SH-SY5Y (cell line): ENCODE measurements at regions not wholly inside any gene's neighbourhood (a gene's known extent, or its start where the extent isn't known, plus 50 kb on each side); places are given as distances from the start of the nearest gene placed in this dataset.

Experiments used
- GATA2 ChIP-seq: IDR thresholded peaks from 2 replicates; pipeline ENCODE4 v1.6.1; 2011; ENCODE audit warnings: mild to moderate bottlenecking, low read depth, low read length
- GATA3 ChIP-seq: IDR thresholded peaks from 2 replicates; pipeline ENCODE4 v1.6.1; 2011; ENCODE audit warnings: low read depth, mild to moderate bottlenecking, low read length, moderate library complexity

- no peak for TF ChIP-seq GATA2
- no peak for TF ChIP-seq GATA3
Observed at GRCh38 chr2:5465859-5466258, 226.3 kb upstream of the SOX11 start.

- no peak for TF ChIP-seq GATA3
- TF ChIP-seq GATA2 = no peak
Observed at GRCh38 chr2:5467178-5467905, 224.8 kb upstream of the SOX11 start.

GRCh38 chr2:5472673-5473072 is 219.5 kb upstream of the SOX11 start:
- no peak for TF ChIP-seq GATA2
- TF ChIP-seq GATA3 = no peak

GRCh38 chr2:5473635-5474034 is 218.5 kb upstream of the SOX11 start:
- TF ChIP-seq GATA3 = no peak
- no peak for TF ChIP-seq GATA2

- TF ChIP-seq GATA3 (no peak), GATA2 (no peak)
Observed at GRCh38 chr2:5474716-5475115, 217.5 kb upstream of the SOX11 start.

- TF ChIP-seq GATA2 = peak; percentile 79
- TF ChIP-seq GATA3 = no peak
Observed at GRCh38 chr2:5479265-5479928, 212.8 kb upstream of the SOX11 start.

DNA sequence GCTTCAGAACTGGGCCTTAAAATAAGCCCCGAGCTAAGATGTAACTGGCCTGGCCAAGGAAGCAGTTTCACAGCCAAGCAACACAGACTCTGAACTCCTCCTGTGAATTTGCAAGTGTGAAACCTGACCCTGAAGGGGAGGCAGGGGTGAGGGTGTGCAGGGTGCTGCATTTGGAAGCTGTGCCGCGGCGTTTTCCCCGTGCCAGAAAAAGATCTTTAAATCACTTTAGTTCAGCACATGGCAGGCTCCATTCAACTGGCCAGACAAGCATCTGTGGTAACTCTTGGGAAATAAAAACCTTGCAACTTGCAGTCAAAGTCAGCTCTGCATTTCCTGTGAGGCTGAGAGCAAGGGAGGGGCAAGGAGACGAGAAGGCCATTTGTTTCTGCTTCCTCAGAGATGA is 209.3 kb upstream of the SOX11 start:
- TF ChIP-seq GATA3 (no peak), GATA2 (no peak)

DNA sequence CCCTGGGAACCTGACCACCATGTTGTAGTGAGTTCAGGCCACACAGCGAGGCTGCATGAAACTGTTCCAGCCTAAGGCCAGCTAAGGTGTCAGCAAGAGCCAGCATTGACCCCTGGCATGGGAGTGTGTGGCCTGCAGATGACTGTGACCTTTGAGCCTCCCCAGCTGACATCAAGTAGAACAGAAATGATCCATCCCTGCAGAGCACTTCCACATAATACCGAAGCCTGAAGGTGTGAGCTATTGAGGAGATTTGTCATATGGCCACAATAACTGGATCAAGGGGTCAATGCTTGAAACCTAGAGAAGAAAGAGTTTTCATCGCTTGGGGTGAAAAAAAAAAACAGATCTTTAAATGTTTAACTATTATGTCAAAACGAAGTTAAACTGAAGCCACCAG is 207.3 kb upstream of the SOX11 start:
- no peak for TF ChIP-seq GATA3
- TF ChIP-seq GATA2 = no peak

- TF ChIP-seq GATA2 (no peak), GATA3 (no peak)
Observed at GRCh38 chr2:5491523-5491922, 200.7 kb upstream of the SOX11 start.

DNA sequence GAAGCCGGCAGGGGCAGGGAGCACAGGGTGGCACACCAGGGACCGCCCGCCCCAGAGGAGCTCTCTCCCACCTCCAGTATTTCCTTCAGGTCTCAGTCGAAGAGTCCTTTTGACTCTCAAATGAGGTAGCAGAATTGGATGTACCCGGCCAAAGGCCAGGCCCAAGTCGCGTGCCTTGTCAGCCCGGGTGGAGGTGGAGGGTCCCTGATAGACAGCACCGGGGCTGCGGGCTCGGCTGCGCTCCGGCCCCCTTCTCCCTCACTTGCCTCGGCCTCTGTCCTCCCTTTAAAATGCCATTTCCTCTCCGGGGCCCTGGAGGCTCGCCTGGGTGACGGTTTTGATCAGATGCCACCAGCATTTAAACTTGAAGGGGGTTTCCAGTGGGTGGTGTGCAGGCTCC is 198.9 kb upstream of the SOX11 start:
- TF ChIP-seq GATA3 = no peak
- no peak for TF ChIP-seq GATA2

- TF ChIP-seq GATA2 (no peak), GATA3 (no peak)
Observed at GRCh38 chr2:5494212-5494611, 198.0 kb upstream of the SOX11 start.

DNA sequence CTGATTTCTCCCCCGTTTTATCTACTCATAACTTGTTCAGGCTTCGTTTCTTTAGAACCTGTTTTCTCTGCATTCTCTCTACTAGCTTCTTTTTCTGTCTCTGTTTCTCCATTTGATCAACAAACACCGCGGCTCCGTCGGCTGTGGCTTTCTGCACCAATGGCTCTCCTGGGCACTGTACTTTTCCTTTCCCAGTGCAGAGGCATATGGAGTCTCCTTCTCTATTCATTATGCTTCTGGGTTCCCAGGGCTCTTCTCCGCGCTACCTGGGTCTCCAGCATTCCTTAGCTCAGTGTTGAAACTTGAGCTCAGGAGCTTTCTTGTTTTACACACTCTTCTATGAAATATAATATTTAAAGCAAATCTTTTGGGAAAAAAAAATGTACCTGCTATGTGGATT is 196.6 kb upstream of the SOX11 start:
- TF ChIP-seq GATA3 = no peak
- TF ChIP-seq GATA2 = no peak

GRCh38 chr2:5497874-5498273 is 194.3 kb upstream of the SOX11 start:
- TF ChIP-seq GATA2 (no peak), GATA3 (no peak)

DNA sequence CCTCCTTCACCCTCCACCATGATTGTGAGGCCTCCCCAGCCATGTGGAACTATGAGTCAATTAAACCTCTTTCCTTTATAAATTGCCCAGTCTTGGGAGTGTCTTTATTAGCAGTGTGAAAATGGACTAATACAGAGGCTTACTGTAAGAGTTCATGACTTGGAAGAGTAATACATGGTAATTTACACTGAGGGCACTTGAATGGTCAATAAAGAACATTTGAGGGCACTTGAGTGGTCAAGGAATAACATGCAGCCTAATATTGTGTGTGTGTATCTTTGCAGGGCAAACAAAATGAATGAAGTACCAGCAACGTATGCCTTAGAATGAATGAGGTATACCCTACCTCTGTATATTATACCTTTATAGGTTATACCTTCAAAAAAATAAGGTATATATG is 190.4 kb upstream of the SOX11 start:
- TF ChIP-seq GATA3 = no peak
- no peak for TF ChIP-seq GATA2

DNA sequence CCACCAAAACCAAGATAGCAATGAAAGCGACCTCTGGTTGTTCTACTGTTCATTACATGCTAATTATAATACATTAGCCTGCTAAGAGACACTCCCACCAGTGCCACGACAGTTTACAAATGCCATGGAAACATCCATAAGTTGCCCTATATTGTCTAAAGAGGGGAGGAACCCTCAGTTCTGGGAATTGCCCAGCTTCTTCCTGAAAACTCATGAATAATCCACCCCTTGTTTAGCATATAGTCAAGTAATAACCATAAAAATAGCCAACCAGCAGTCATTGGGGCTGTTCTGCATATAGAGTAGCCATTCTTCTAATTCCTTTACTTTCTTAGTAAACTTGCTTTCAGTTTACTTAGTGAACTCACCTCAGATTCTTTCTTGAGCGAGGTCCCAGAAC is 189.8 kb upstream of the SOX11 start:
- TF ChIP-seq GATA3 (no peak), GATA2 (no peak)
